ENCODE measurements at regions not wholly inside any gene's neighbourhood (a gene's known extent, or its start where the extent isn't known, plus 50 kb on each side); places are given as distances from the start of the nearest gene placed in this dataset.

GRCh38 chr7:81272176-81272575, 353.3 kb upstream of the SEMA3C start:
- in situ Hi-C loops (cut with HindIII; ENCODE audit: extremely low pct_ligation_motif_present, low pct_unique_long_range_greater_than_20kb) (no loop called here), intact Hi-C loops (cut with micrococcal nuclease; ENCODE audit: unreplicated experiment) (no loop called here)
- POLR2A ChIA-PET, result no interaction called here
- Histone ChIP-seq H3K79me2 (ENCODE audit: insufficient read depth, low read length) (no peaks in the 10 kb centered on the region), H3K4me1 (ENCODE audit: insufficient read depth, low read length) (no peaks in the 10 kb centered on the region), H2AFZ (ENCODE audit: low read length) (no peak overlapping the region), H3K27me3 (ENCODE audit: control insufficient read depth in 1 of 2, insufficient read depth in 2 of 2, low read length in 2 of 2) (no peaks in the 10 kb centered on the region), H3K4me2 (ENCODE audit: low read depth, low read length) (no peak overlapping the region), H3K27ac (ENCODE audit: extremely low read length, insufficient read depth, low read length) (no peak overlapping the region), H3K9ac (ENCODE audit: insufficient read depth, low read depth, low read length) (no peak overlapping the region), H4K20me1 (ENCODE audit: insufficient read depth, low read length) (no peaks in the 10 kb centered on the region), H3K4me3 (replicated peaks in 1 of 3; ENCODE audit: insufficient read depth in 1 of 3, low read depth in 2 of 3, low read length in 3 of 3) (no peak overlapping the region), H3K36me3 (replicated peaks in 1 of 2; ENCODE audit: control insufficient read depth in 1 of 2, insufficient read depth in 2 of 2, low read length in 2 of 2) (no peaks in the 10 kb centered on the region), H3K9me3 (ENCODE audit: low read length) (no peaks in the 10 kb centered on the region)
- BruUV-seq (replicated peaks), result no TSS peak
- ATAC-seq, result no peak
- WGBS (ENCODE audit: low lambda C conversion rate), result 0% methylated on average over 1 of the region's 1 CpG
- no peak for DNase-seq (ENCODE audit: low spot score)
- FAIRE-seq, result no peak
- CTCF ChIA-PET (ENCODE audit: low intra/inter-chr PET ratio, low total read pairs), result no interaction called here
- no peak for TF ChIP-seq ZIK1 (CRISPR knock-in tag; IDR thresholded peaks at IDR 0.05; ENCODE audit: borderline replicate concordance, low read depth)
- no peak for TF ChIP-seq ZNF180 (CRISPR knock-in tag; IDR thresholded peaks at IDR 0.05; ENCODE audit: borderline replicate concordance, low read depth)
- no peak for TF ChIP-seq IRF1 (CRISPR knock-in tag; IDR thresholded peaks at IDR 0.05; ENCODE audit: low read depth)
- TF ChIP-seq SSRP1 (CRISPR knock-in tag; IDR thresholded peaks at IDR 0.05), result no peak
- no peak for TF ChIP-seq KLF16 (CRISPR knock-in tag; IDR thresholded peaks at IDR 0.05)
- no peak for TF ChIP-seq ARNTL (CRISPR knock-in tag; IDR thresholded peaks at IDR 0.05)
- no peak for TF ChIP-seq DRAP1 (CRISPR knock-in tag; IDR thresholded peaks at IDR 0.05)
- TF ChIP-seq SMYD3 (CRISPR knock-in tag; IDR thresholded peaks at IDR 0.05), result no peak
- TF ChIP-seq DR1 (CRISPR knock-in tag; IDR thresholded peaks at IDR 0.05), result no peak

GRCh38 chr7:81268551-81268950, 349.7 kb upstream of the SEMA3C start:
- Histone ChIP-seq H3K4me3 (replicated peaks in 1 of 3; ENCODE audit: insufficient read depth in 1 of 3, low read depth in 2 of 3, low read length in 3 of 3) (no peak overlapping the region), H3K79me2 (ENCODE audit: insufficient read depth, low read length) (no peaks in the 10 kb centered on the region), H4K20me1 (ENCODE audit: insufficient read depth, low read length) (no peaks in the 10 kb centered on the region), H2AFZ (ENCODE audit: low read length) (no peak overlapping the region), H3K9me3 (ENCODE audit: low read length) (no peaks in the 10 kb centered on the region), H3K27ac (ENCODE audit: extremely low read length, insufficient read depth, low read length) (no peak overlapping the region), H3K4me1 (ENCODE audit: insufficient read depth, low read length) (no peaks in the 10 kb centered on the region), H3K9ac (ENCODE audit: insufficient read depth, low read depth, low read length) (no peak overlapping the region), H3K36me3 (replicated peaks in 1 of 2; ENCODE audit: control insufficient read depth in 1 of 2, insufficient read depth in 2 of 2, low read length in 2 of 2) (no peaks in the 10 kb centered on the region), H3K4me2 (ENCODE audit: low read depth, low read length) (no peak overlapping the region), H3K27me3 (ENCODE audit: control insufficient read depth in 1 of 2, insufficient read depth in 2 of 2, low read length in 2 of 2) (no peaks in the 10 kb centered on the region)
- in situ Hi-C loops (cut with HindIII; ENCODE audit: extremely low pct_ligation_motif_present, low pct_unique_long_range_greater_than_20kb), result no loop called here
- BruUV-seq (replicated peaks), result no TSS peak
- ChIA-PET POLR2A (no interaction called here), CTCF (ENCODE audit: low intra/inter-chr PET ratio, low total read pairs) (no interaction called here)
- intact Hi-C loops (cut with micrococcal nuclease; ENCODE audit: unreplicated experiment), result no loop called here
- FAIRE-seq, result no peak
- DNase-seq (ENCODE audit: low spot score), result no peak
- ATAC-seq, result no peak
- 0% methylated on average over 1 of the region's 1 CpG for WGBS (ENCODE audit: low lambda C conversion rate)
- TF ChIP-seq ZFP37 (CRISPR knock-in tag; IDR thresholded peaks at IDR 0.05; ENCODE audit: borderline replicate concordance) (no peak), ZNF335 (CRISPR knock-in tag; IDR thresholded peaks at IDR 0.05) (no peak), GMEB2 (CRISPR knock-in tag; IDR thresholded peaks at IDR 0.05; ENCODE audit: low read depth) (no peak)

All from HepG2 (cell line).